Activated CD4-positive, alpha-beta T cell treated with anti-CD3 and anti-CD28 coated beads for 36 hours (primary cell): ENCODE measurements at regions not wholly inside any gene's neighbourhood (a gene's known extent, or its start where the extent isn't known, plus 50 kb on each side); places are given as distances from the start of the nearest gene placed in this dataset.
"Not testable (repeated sequence)": the region's sequence is repeated elsewhere in the genome, so short reads cannot be mapped to it uniquely, and the experiment has no call there.

Experiments used
- ATAC-seq: fragments of 200-7000 bp; cut with Tn5 transposase; one replicate; pipeline ENCODE4 v1.10.0; 2021; ENCODE audit warnings: mild to moderate bottlenecking, moderate library complexity
- CTCF ChIA-PET: fragments of 350-600 bp; sonication (Branson Sonifier 250); formaldehyde crosslinking; loops from one replicate; lab custom pipeline; 2021; ENCODE audit warnings: antibody characterized with exemption; lab: Charles Lee
- POLR2A ChIA-PET: fragments of 350-600 bp; sonication (Branson Sonifier 250); formaldehyde crosslinking; loops from one replicate; lab custom pipeline; 2021; ENCODE audit warnings: antibody characterized with exemption, inconsistent platforms; lab: Charles Lee
- DNase-seq: peaks from one replicate; pipeline ENCODE4 v3.0.0-alpha.2; 2020
- H3K27ac Mint-ChIP-seq: one replicate; pipeline ENCODE4 v1.8.0; 2021; ENCODE audit warnings: mixed read lengths
- H3K27me3 Mint-ChIP-seq: one replicate; pipeline ENCODE4 v1.8.0; 2021; ENCODE audit warnings: mixed read lengths
- H3K36me3 Mint-ChIP-seq: one replicate; pipeline ENCODE4 v1.8.0; 2021; ENCODE audit warnings: low read depth, mixed read lengths
- H3K4me1 Mint-ChIP-seq: one replicate; pipeline ENCODE4 v1.8.0; 2021; ENCODE audit warnings: mixed read lengths
- H3K4me3 Mint-ChIP-seq: one replicate; pipeline ENCODE4 v1.8.0; 2021; ENCODE audit warnings: mild to moderate bottlenecking, moderate library complexity, mixed read lengths
- H3K9me3 Mint-ChIP-seq: one replicate; pipeline ENCODE4 v1.8.0; 2021; ENCODE audit warnings: low read depth, mixed read lengths
- intact Hi-C, 2 experiments: fragments of 100-400 bp; cut with DNase I in 1 of 2; cut with micrococcal nuclease in 1 of 2; formaldehyde crosslinking; loops; one replicate each; pipeline versions ENCODE4 v1.14.2 to v1.15.1; 2022 to 2024; cut with DNase I, micrococcal nuclease

- no peak for DNase-seq
- ChIA-PET POLR2A (no interaction called here), CTCF (interaction anchor here (2.0 kb wide), 1 partner anchor 29 kb away, joined by 6 read pairs; no protein-coding TSS in a partner anchor)
- Mint-ChIP-seq H3K4me3 (no peak overlapping the region), H3K27me3 (peaks cover 9% of the 10 kb centered on the region), H3K9me3 (no peaks in the 10 kb centered on the region), H3K36me3 (no peaks in the 10 kb centered on the region), H3K27ac (no peak overlapping the region), H3K4me1 (no peaks in the 10 kb centered on the region)
- intact Hi-C loops, result no loop called here
- no peak for ATAC-seq
Observed at GRCh38 chr7:98774884-98775283, 94.9 kb downstream of the TMEM130 start.

GRCh38 chr7:98777051-98777450, 92.8 kb downstream of the TMEM130 start:
- DNase-seq (no peak), ATAC-seq (no peak)
- H3K4me3 Mint-ChIP-seq, result no peak overlapping the region
- intact Hi-C loops, result no loop called here
- ChIA-PET POLR2A (no interaction called here), CTCF (no interaction called here)
- no peaks in the 10 kb centered on the region for H3K36me3 Mint-ChIP-seq
- H3K4me1 Mint-ChIP-seq, result no peaks in the 10 kb centered on the region
- H3K9me3 Mint-ChIP-seq, result no peaks in the 10 kb centered on the region
- peaks cover 4% of the 10 kb centered on the region for H3K27me3 Mint-ChIP-seq
- H3K27ac Mint-ChIP-seq, result no peak overlapping the region

DNA sequence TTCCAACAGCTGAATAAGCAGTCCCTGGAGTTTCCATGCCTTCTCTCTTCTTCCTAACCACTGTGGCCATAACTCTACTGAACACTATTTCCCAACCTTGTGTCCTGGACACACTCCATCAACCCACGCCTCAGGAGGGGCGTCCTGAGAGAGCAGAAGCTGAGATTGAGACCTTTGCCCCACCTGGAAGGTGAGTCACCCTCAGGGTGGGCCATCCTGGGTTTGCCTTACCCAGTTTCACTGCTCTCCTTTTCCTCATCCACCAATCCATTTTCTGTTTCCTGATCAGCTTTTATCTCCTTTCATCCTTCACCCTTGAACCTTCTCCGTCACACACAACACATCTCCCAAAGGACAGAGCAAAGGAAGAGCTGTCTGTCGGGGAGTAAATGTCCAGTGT, 91.4 kb downstream of the TMEM130 start:
- peaks cover 2% of the 10 kb centered on the region for H3K27me3 Mint-ChIP-seq
- ChIA-PET POLR2A (no interaction called here), CTCF (interaction anchor here (0.6 to 1.4 kb wide), 4 partner anchors 8 to 100 kb away, joined by 3 read pairs; partner anchors contain the start of gene TRRAP)
- no peaks in the 10 kb centered on the region for H3K9me3 Mint-ChIP-seq
- no peaks in the 10 kb centered on the region for H3K4me1 Mint-ChIP-seq
- no peaks in the 10 kb centered on the region for H3K36me3 Mint-ChIP-seq
- intact Hi-C loops, result no loop called here
- DNase-seq, result no peak
- ATAC-seq, result no peak
- no peak overlapping the region for H3K27ac Mint-ChIP-seq
- H3K4me3 Mint-ChIP-seq, result no peak overlapping the region

DNA sequence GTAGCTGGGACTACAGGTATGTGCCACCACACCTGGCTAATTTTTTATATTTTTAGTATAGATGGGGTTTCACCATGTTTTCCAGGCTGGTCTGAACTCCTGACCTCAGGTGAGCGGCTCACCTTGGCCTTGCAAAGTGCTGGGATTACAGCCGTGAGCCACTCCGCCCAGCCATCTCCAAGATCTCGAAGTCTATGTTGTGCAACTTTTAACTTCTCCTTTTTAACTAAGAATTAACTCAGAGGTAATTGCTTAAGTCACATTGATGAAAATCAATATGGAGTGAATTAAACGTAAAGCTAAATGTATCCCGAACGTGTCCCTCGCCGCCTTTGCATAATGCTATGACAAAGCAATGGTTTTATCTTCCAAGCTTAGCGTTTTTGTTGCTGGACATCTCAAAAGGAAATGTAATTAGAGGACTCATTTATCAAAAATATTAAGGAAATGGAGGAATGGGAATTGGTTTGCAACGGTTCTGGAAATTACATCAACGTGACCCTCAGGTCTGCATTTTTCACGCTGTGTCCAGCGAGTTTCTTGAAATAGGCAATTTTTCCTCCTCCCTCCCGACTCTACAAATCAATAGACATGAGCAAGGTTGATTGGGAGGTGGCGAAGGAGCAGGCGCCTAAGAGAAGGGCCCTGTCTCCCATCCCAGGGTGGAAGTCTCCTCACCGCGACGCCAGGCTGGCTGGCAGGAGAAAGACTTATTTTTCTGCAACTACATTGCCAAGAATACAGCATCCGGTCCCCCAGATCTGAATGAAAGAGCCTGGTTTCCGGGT, 89.8 kb downstream of the TMEM130 start:
- ChIA-PET CTCF (no interaction called here), POLR2A (no interaction called here)
- Mint-ChIP-seq H3K4me1 (no peaks in the 10 kb centered on the region), H3K36me3 (no peaks in the 10 kb centered on the region), H3K9me3 (no peaks in the 10 kb centered on the region), H3K27ac (no peak overlapping the region), H3K4me3 (no peak overlapping the region), H3K27me3 (peaks cover 2% of the 10 kb centered on the region)
- intact Hi-C loops, result no loop called here
- DNase-seq (no peak), ATAC-seq (no peak)

DNA sequence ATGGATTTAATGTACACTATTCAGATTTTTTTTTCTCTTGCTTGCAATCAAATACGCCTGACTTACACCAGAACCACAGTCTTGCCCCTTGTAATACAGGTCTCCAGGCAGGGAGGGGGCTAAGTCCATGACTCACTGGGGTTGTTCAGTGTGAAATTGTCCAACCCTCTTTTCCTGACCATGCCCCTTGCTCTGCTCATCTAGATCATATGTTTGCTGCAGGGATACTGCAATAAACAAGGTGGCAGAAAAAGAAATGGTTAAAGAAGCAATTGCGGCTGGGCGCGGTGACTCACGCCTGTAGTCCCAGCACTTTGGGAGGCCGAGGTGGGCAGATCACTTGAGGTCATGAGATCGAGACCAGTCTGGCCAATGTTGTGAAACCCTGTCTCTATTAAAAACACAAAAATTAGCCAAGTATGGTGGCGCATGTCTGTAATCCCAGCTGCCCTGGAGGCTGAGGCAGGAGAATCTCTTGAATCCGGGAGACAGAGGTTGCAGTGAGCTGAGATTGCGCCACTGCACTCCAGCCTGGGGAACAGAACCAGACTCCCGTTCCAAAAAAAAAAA, 85.5 kb downstream of the TMEM130 start:
- Mint-ChIP-seq H3K4me1 (no peaks in the 10 kb centered on the region), H3K4me3 (no peak overlapping the region), H3K27ac (no peak overlapping the region), H3K36me3 (no peaks in the 10 kb centered on the region), H3K9me3 (no peaks in the 10 kb centered on the region), H3K27me3 (peaks cover 2% of the 10 kb centered on the region)
- ATAC-seq (no peak), DNase-seq (no peak)
- intact Hi-C loops, result no loop called here
- POLR2A ChIA-PET, result no interaction called here
- CTCF ChIA-PET, result no interaction called here

GRCh38 chr7:98785929-98786571, 83.8 kb downstream of the TMEM130 start:
- CTCF ChIA-PET, result interaction anchor here (0.6 kb wide), 1 partner anchor 184 kb away, joined by 3 read pairs; no protein-coding TSS in a partner anchor
- no peak for DNase-seq

DNA sequence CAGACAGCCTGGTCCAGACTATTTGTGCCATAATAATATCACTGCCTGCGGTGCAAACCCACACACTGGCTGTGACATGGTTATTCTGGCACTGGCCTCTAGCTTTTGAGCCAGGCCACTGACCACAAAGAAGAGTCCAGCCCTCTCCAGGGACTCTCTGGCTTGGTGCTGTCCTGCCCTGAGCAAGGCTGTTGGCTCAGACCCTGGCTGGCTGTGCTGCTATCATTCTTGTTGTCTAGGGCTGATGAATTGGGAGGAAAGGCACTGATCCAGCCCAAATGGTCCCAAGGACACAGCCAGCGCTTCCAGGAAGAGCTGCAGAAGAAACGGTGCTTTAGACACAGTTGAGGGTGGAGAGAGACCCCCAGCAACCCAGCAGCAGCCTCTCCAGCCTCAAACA, 80.8 kb downstream of the TMEM130 start:
- POLR2A ChIA-PET, result no interaction called here

More at GRCh38 chr7:98785929-98786571, 83.8 kb downstream of the TMEM130 start:
- Mint-ChIP-seq H3K4me1 (no peaks in the 10 kb centered on the region), H3K4me3 (no peak overlapping the region), H3K27ac (no peak overlapping the region), H3K9me3 (no peaks in the 10 kb centered on the region), H3K36me3 (no peaks in the 10 kb centered on the region), H3K27me3 (peaks cover 2% of the 10 kb centered on the region)
- intact Hi-C loops, result no loop called here
- no peak for ATAC-seq
- POLR2A ChIA-PET, result no interaction called here

GRCh38 chr7:98794453-98794852, 75.4 kb downstream of the TMEM130 start:
- H3K4me1 Mint-ChIP-seq, H3K4me3 Mint-ChIP-seq, ATAC-seq, H3K27ac Mint-ChIP-seq, H3K9me3 Mint-ChIP-seq, intact Hi-C loops, H3K36me3 Mint-ChIP-seq, H3K27me3 Mint-ChIP-seq, DNase-seq, POLR2A ChIA-PET: not testable (repeated sequence)
- CTCF ChIA-PET, result interaction anchor here (1.1 kb wide), 1 partner anchor 16 kb away, joined by 3 read pairs; no protein-coding TSS in a partner anchor

More for the DNA sequence above, 80.8 kb downstream of the TMEM130 start:
- CTCF ChIA-PET, result interaction anchor here (1.0 kb wide), 1 partner anchor 358 kb away, joined by 3 read pairs; no protein-coding TSS in a partner anchor
- Mint-ChIP-seq H3K27me3 (peaks cover 4% of the 10 kb centered on the region), H3K4me3 (no peak overlapping the region), H3K36me3 (no peaks in the 10 kb centered on the region), H3K9me3 (no peaks in the 10 kb centered on the region), H3K27ac (no peak overlapping the region), H3K4me1 (no peaks in the 10 kb centered on the region)
- no peak for ATAC-seq
- no peak for DNase-seq
- intact Hi-C loops, result no loop called here

DNA sequence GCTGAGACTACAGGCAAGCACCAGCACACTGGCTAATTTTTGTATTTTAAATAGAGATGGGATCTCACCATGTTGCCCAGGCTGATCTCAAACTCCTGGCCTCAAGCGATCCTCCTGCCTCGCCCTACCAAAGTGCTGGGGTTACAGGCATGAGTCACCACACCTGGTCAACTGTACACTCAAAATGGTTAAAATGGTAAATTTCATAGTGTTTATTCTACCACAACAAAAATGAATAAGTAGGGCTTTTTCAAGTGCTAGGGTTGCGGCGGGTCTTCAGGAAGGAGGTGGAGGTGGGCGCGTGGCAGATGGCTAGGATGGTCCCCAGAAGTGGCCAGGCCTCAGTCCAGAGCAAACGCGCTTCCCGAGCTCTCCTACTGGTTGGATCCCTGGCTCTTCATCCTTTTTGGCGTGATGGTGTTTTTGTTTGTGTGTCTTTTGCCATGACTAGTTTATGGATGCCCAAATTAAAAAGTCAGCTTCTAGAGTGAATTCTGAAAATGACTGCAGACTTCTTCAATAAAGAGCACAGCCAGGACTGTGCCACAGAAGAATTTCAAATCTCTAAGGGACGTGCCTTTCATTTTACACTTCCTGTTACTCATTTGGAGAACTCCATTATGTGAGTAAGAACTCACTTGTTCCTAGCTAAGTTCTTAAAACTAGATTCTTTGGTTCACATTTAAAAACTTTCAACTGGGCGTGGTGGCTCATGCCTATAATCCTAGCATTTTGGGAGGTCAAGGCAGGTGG, 73.9 kb downstream of the TMEM130 start:
- H3K27ac Mint-ChIP-seq, result peak overlapping the region; percentile 4
- ChIA-PET POLR2A (no interaction called here), CTCF (interaction anchor here (0.8 to 1.1 kb wide), 2 partner anchors 18 to 31 kb away, joined by 3 read pairs; no protein-coding TSS in a partner anchor)
- peaks cover 5% of the 10 kb centered on the region for H3K4me1 Mint-ChIP-seq
- H3K4me3 Mint-ChIP-seq, result no peak overlapping the region
- intact Hi-C loops, result no loop called here
- DNase-seq (no peak), ATAC-seq (peak; percentile 95)
- H3K27me3 Mint-ChIP-seq, result peaks cover 12% of the 10 kb centered on the region
- no peaks in the 10 kb centered on the region for H3K36me3 Mint-ChIP-seq
- H3K9me3 Mint-ChIP-seq, result peaks cover 14% of the 10 kb centered on the region
